HG02642 (cell line): ENCODE measurements at regions not wholly inside any gene's neighbourhood (a gene's known extent, or its start where the extent isn't known, plus 50 kb on each side); places are given as distances from the start of the nearest gene placed in this dataset.

ENCODE experiments used
- ATAC-seq: cut with Tn5 transposase; IDR thresholded peaks from one replicate; pipeline ENCODE4 v1.9.1; 2021; ENCODE audit warnings: mild to moderate bottlenecking; ENCODE audit not compliant: unreplicated experiment, poor library complexity

- no peak for ATAC-seq
Observed at GRCh38 chr11:127496165-127496564, 495.6 kb upstream of the KIRREL3 start.

- ATAC-seq: no peak
Observed at GRCh38 chr11:127493330-127494022, 492.9 kb upstream of the KIRREL3 start.

- no peak for ATAC-seq
Observed at GRCh38 chr11:127492029-127492428, 491.5 kb upstream of the KIRREL3 start.

GRCh38 chr11:127491589-127491988, 491.0 kb upstream of the KIRREL3 start:
- ATAC-seq: no peak

GRCh38 chr11:127490896-127491295, 490.3 kb upstream of the KIRREL3 start:
- ATAC-seq: no peak

GRCh38 chr11:127485541-127485940, 485.0 kb upstream of the KIRREL3 start:
- no peak for ATAC-seq

GRCh38 chr11:127481391-127481790, 480.8 kb upstream of the KIRREL3 start:
- ATAC-seq: no peak

GRCh38 chr11:127478826-127479225, 478.3 kb upstream of the KIRREL3 start:
- ATAC-seq: no peak

GRCh38 chr11:127474766-127475165, 474.2 kb upstream of the KIRREL3 start:
- ATAC-seq: no peak

- ATAC-seq: no peak
Observed at GRCh38 chr11:127472505-127472904, 471.9 kb upstream of the KIRREL3 start.

- no peak for ATAC-seq
Observed at GRCh38 chr11:127471662-127472061, 471.1 kb upstream of the KIRREL3 start.

- ATAC-seq: peak; percentile 71
Observed at GRCh38 chr11:127470306-127470884, 469.8 kb upstream of the KIRREL3 start.

- ATAC-seq: no peak
Observed at GRCh38 chr11:127464325-127464724, 463.8 kb upstream of the KIRREL3 start.

- ATAC-seq: no peak
Observed at GRCh38 chr11:127462065-127462344, 461.4 kb upstream of the KIRREL3 start.

GRCh38 chr11:127461241-127462064, 460.9 kb upstream of the KIRREL3 start:
- ATAC-seq: no peak

GRCh38 chr11:127458561-127458960, 458.0 kb upstream of the KIRREL3 start:
- no peak for ATAC-seq

GRCh38 chr11:127454856-127455255, 454.3 kb upstream of the KIRREL3 start:
- no peak for ATAC-seq

- ATAC-seq: no peak
Observed at GRCh38 chr11:127452533-127452932, 452.0 kb upstream of the KIRREL3 start.

- no peak for ATAC-seq
Observed at GRCh38 chr11:127451861-127452260, 451.3 kb upstream of the KIRREL3 start.

GRCh38 chr11:127448101-127448500, 447.5 kb upstream of the KIRREL3 start:
- ATAC-seq: no peak

GRCh38 chr11:127445476-127445875, 444.9 kb upstream of the KIRREL3 start:
- ATAC-seq: no peak

GRCh38 chr11:127443297-127443696, 442.7 kb upstream of the KIRREL3 start:
- no peak for ATAC-seq
